ENCODE measurements at regions not wholly inside any gene's neighbourhood (a gene's known extent, or its start where the extent isn't known, plus 50 kb on each side); places are given as distances from the start of the nearest gene placed in this dataset.

- TF ChIP-seq POLR2A (IDR thresholded peaks at IDR 0.05; ENCODE audit: low read depth, low read length), result peak; percentile 19; the same call in 1 of the 2 replicates
- TF ChIP-seq POLR2AphosphoS5 (IDR thresholded peaks at IDR 0.05; ENCODE audit: low read depth, low read length), result no peak
- no peak for TF ChIP-seq TAF1 (IDR thresholded peaks at IDR 0.05; ENCODE audit: low read depth, low read length)
- no peak for TF ChIP-seq PAX5 (IDR thresholded peaks at IDR 0.05; ENCODE audit: insufficient read depth, low read length, severe bottlenecking)
- no peak for TF ChIP-seq SPI1 (IDR thresholded peaks at IDR 0.05; ENCODE audit: low read depth, low read length)
These were observed 58.0 kb upstream of the GSE1 start for GRCh38 chr16:85554889-85555718.

Measured in GM12891 (cell line).